Erythroblast (primary cell): ENCODE measurements at regions not wholly inside any gene's neighbourhood (a gene's known extent, or its start where the extent isn't known, plus 50 kb on each side); places are given as distances from the start of the nearest gene placed in this dataset.
A peak's percentile ranks its signal among the peaks of the same experiment; 100 is the strongest.

Experiments
- DNase-seq, 2 experiments: peaks; one replicate each; lab custom pipeline; 2025; lab: John Stamatoyannopoulos, UW
- GATA1 ChIP-seq: IDR thresholded peaks from 2 replicates; pipeline ENCODE4 v1.6.1; 2011; ENCODE audit warnings: low read depth, mild to moderate bottlenecking, control low read depth, low read length, moderate library complexity
- POLR2A ChIP-seq: IDR thresholded peaks from 2 replicates; pipeline ENCODE4 v1.6.1; 2011; ENCODE audit warnings: mild to moderate bottlenecking, low read length

GRCh38 chr5:28750251-28750650, 1711.9 kb upstream of the CDH9 start:
- no peak for DNase-seq
- TF ChIP-seq GATA1 = no peak
- TF ChIP-seq POLR2A = no peak

GRCh38 chr5:28748446-28748845, 1710.1 kb upstream of the CDH9 start:
- TF ChIP-seq POLR2A (no peak), GATA1 (no peak)
- DNase-seq = no peak

GRCh38 chr5:28743716-28744110, 1705.3 kb upstream of the CDH9 start:
- no peak for DNase-seq
- TF ChIP-seq GATA1 (no peak), POLR2A (no peak)

GRCh38 chr5:28743025-28743715, 1704.8 kb upstream of the CDH9 start:
- no peak for TF ChIP-seq POLR2A
- no peak for TF ChIP-seq GATA1
- no peak for DNase-seq

GRCh38 chr5:28737682-28738081, 1699.3 kb upstream of the CDH9 start:
- TF ChIP-seq GATA1 = no peak
- no peak for DNase-seq

- TF ChIP-seq GATA1 (no peak), POLR2A (no peak)
- no peak for DNase-seq
Measured at GRCh38 chr5:28737222-28737621, 1698.8 kb upstream of the CDH9 start.

- no peak for DNase-seq
- TF ChIP-seq GATA1 (no peak), POLR2A (no peak)
Measured at GRCh38 chr5:28734396-28734795, 1696.0 kb upstream of the CDH9 start.

- TF ChIP-seq GATA1 (no peak), POLR2A (no peak)
Measured at GRCh38 chr5:28729067-28729466, 1690.7 kb upstream of the CDH9 start.

GRCh38 chr5:28726815-28727214, 1688.4 kb upstream of the CDH9 start:
- TF ChIP-seq GATA1 (no peak), POLR2A (no peak)
- peak in 1 of 2 experiments; percentile 21 for DNase-seq

More at GRCh38 chr5:28729067-28729466, 1690.7 kb upstream of the CDH9 start:
- DNase-seq = no peak

GRCh38 chr5:28725001-28725400, 1686.6 kb upstream of the CDH9 start:
- no peak for TF ChIP-seq POLR2A
- TF ChIP-seq GATA1 = no peak
- DNase-seq = no peak

GRCh38 chr5:28714907-28715698, 1676.7 kb upstream of the CDH9 start:
- no peak for TF ChIP-seq POLR2A
- no peak for DNase-seq

GRCh38 chr5:28710360-28710759, 1672.0 kb upstream of the CDH9 start:
- no peak for DNase-seq
- TF ChIP-seq POLR2A = no peak
- no peak for TF ChIP-seq GATA1

- DNase-seq = no peak
- TF ChIP-seq POLR2A (no peak), GATA1 (no peak)
Measured at GRCh38 chr5:28708472-28708871, 1670.1 kb upstream of the CDH9 start.

- TF ChIP-seq GATA1 (no peak), POLR2A (no peak)
- no peak for DNase-seq
Measured at GRCh38 chr5:28707706-28708105, 1669.3 kb upstream of the CDH9 start.
